KMS-11 (cell line): ENCODE measurements at regions not wholly inside any gene's neighbourhood (a gene's known extent, or its start where the extent isn't known, plus 50 kb on each side); places are given as distances from the start of the nearest gene placed in this dataset.

Experiments used
- H2AFZ ChIP-seq: fragments of 200-600 bp; sonication (generic); 2 replicates; pipeline ENCODE4 v1.6.1; 2016; ENCODE audit warnings: antibody characterized with exemption, mixed run types, low read depth
- H3K27ac ChIP-seq: fragments of 200-600 bp; sonication (generic); 2 replicates; pipeline ENCODE4 v1.6.1; 2016; ENCODE audit warnings: mild to moderate bottlenecking, mixed run types
- H3K27me3 ChIP-seq: fragments of 200-600 bp; sonication (generic); 2 replicates; pipeline ENCODE4 v1.6.1; 2017; ENCODE audit warnings: mild to moderate bottlenecking, low read depth, mixed run types, moderate library complexity; ENCODE audit not compliant: insufficient read depth
- H3K36me3 ChIP-seq: fragments of 200-600 bp; sonication (generic); 2 replicates; pipeline ENCODE4 v1.6.1; 2017; ENCODE audit warnings: mild to moderate bottlenecking, mixed run types; ENCODE audit not compliant: insufficient read depth
- H3K4me1 ChIP-seq: fragments of 200-600 bp; sonication (generic); 2 replicates; pipeline ENCODE4 v1.6.1; 2016; ENCODE audit warnings: mild to moderate bottlenecking, low read depth, mixed run types; ENCODE audit not compliant: poor library complexity, severe bottlenecking
- H3K4me2 ChIP-seq: fragments of 200-600 bp; sonication (generic); 2 replicates; pipeline ENCODE4 v1.7.0; 2016; ENCODE audit warnings: mild to moderate bottlenecking, mixed run types
- H3K4me3 ChIP-seq: fragments of 200-600 bp; sonication (generic); IDR thresholded peaks from 2 replicates; pipeline ENCODE4 v1.6.1; 2017; ENCODE audit warnings: low read depth, low read length, mixed read lengths; ENCODE audit not compliant: insufficient read depth
- H3K79me2 ChIP-seq: fragments of 200-600 bp; sonication (generic); 2 replicates; pipeline ENCODE4 v1.6.1; 2016; ENCODE audit warnings: low read depth, mixed run types; ENCODE audit not compliant: insufficient read depth
- H3K9ac ChIP-seq: fragments of 200-600 bp; sonication (generic); 2 replicates; pipeline ENCODE4 v1.6.1; 2016; ENCODE audit warnings: mild to moderate bottlenecking, mixed run types
- H4K20me1 ChIP-seq: fragments of 200-600 bp; sonication (generic); 2 replicates; pipeline ENCODE4 v1.6.1; 2016; ENCODE audit warnings: mild to moderate bottlenecking, mixed run types; ENCODE audit not compliant: insufficient read depth
- TF ChIP-seq, protein P1 (sequence below): fragments of 200-600 bp; sonication (generic); conservative IDR thresholded peaks from 2 replicates; pipeline ENCODE4 v1.6.1; 2017; ENCODE audit warnings: low read depth, mild to moderate bottlenecking, antibody characterized with exemption, low read length, moderate library complexity, mixed read lengths

DNA sequence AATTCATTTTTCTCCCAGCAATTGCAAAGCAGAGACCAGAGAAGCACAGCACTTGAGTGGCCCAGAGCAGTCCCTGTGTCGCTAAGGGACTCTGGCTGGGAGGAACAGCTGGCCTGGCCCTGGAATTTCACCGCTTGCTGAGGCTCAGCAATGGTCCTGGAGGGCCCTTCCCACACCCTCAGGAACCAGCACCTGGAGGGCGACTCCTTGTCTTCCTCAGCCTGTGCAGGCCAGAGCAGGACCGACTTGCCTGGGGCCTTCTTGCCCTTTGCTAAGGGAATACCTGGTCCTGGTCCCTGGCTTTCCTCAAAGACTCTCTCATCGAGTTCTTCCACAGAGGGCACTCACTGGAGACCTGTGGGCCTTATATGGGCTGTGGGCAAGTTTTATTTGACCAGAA, 294.6 kb downstream of the RPLP1 start:
- Histone ChIP-seq H4K20me1 (no peaks in the 10 kb centered on the region), H3K9ac (no peak overlapping the region), H3K4me3 (no peak overlapping the region), H3K27ac (no peak overlapping the region), H3K79me2 (no peaks in the 10 kb centered on the region), H3K36me3 (no peaks in the 10 kb centered on the region), H3K27me3 (no peaks in the 10 kb centered on the region), H2AFZ (no peak overlapping the region), H3K4me2 (no peak overlapping the region), H3K4me1 (peaks cover 10% of the 10 kb centered on the region)
- TF ChIP-seq, protein P1, sequence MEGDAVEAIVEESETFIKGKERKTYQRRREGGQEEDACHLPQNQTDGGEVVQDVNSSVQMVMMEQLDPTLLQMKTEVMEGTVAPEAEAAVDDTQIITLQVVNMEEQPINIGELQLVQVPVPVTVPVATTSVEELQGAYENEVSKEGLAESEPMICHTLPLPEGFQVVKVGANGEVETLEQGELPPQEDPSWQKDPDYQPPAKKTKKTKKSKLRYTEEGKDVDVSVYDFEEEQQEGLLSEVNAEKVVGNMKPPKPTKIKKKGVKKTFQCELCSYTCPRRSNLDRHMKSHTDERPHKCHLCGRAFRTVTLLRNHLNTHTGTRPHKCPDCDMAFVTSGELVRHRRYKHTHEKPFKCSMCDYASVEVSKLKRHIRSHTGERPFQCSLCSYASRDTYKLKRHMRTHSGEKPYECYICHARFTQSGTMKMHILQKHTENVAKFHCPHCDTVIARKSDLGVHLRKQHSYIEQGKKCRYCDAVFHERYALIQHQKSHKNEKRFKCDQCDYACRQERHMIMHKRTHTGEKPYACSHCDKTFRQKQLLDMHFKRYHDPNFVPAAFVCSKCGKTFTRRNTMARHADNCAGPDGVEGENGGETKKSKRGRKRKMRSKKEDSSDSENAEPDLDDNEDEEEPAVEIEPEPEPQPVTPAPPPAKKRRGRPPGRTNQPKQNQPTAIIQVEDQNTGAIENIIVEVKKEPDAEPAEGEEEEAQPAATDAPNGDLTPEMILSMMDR, result no peak

DNA sequence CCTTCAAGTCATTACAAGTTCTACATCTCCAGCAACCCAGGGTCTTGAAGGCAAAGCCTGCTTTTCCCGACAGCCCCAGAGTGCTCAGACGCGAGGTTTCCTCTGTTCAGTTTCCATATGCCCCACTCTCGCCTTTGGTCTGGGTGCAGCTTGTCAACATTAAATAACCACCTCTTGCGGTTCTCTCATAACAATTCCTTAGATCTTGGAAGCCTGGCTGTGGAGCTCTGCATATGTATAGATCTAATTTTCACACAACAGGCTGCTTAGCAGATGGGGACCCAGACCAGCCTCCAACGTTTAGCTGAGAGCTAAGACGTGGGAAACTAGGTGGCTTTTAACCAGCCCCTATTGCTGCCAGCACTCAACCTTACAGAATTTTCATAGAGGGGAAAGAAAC, 295.5 kb downstream of the RPLP1 start:
- Histone ChIP-seq H2AFZ (no peak overlapping the region), H3K27me3 (no peaks in the 10 kb centered on the region), H3K27ac (no peak overlapping the region), H3K4me1 (peaks cover 14% of the 10 kb centered on the region), H3K36me3 (no peaks in the 10 kb centered on the region), H3K4me2 (no peak overlapping the region), H3K4me3 (no peak overlapping the region), H3K79me2 (no peaks in the 10 kb centered on the region), H4K20me1 (no peaks in the 10 kb centered on the region), H3K9ac (no peak overlapping the region)
- TF ChIP-seq, protein P1, result no peak

DNA sequence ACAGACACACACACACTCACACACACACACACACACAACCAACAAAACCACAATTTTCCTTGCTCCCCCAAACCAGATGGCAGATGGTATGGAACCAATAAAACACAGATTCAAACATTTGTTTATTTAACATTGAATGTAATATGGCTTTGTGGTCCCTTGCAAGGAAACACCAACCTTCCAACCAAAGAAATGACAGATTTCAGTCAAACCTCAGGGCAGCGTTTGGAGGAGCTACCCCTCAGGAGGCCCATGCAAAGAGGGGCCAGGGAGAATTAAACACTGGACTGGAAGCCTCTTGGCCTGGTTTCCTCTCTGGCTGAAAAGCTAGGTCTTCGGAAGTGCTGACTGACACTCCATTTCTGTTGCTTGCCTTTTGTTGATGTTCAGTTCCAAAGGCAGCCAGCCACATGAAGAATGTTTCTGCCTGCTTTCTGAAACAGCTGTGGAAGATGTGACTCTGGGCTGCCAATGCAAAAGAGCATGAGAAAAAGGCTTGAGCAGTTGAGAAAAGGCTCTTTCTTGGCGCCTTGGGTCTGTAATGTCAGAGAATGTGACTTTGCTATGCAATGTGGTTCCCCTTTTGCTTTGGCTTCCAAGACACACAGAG, 296.1 kb downstream of the RPLP1 start:
- H3K27me3 ChIP-seq, result no peaks in the 10 kb centered on the region
- H2AFZ ChIP-seq, result no peak overlapping the region
- no peak overlapping the region for H3K4me3 ChIP-seq
- no peak overlapping the region for H3K9ac ChIP-seq
- no peaks in the 10 kb centered on the region for H3K79me2 ChIP-seq
- TF ChIP-seq, protein P1, result no peak
- no peak overlapping the region for H3K4me2 ChIP-seq
- H4K20me1 ChIP-seq, result no peaks in the 10 kb centered on the region
- H3K27ac ChIP-seq, result no peak overlapping the region
- H3K4me1 ChIP-seq, result peaks cover 20% of the 10 kb centered on the region
- no peaks in the 10 kb centered on the region for H3K36me3 ChIP-seq

DNA sequence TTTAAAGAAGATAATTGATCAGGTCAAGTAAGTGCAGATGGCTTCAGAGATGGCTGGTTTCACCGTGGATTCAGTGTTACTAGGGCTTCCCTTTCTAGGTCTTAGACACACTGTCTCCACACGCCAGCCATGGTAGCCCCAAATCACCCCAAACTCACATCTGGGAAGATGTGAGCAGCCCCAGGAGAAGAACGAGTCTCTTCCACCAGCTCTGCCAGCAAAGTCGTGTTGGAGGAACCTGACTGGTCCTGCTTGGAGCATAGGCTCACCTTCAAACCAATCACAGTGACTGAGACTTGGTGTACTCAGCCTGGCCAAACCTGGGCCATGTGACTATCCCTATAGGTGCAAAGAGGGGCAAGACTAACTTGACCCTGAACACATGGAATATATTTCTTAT, 296.7 kb downstream of the RPLP1 start:
- Histone ChIP-seq H3K79me2 (no peaks in the 10 kb centered on the region), H3K4me2 (no peak overlapping the region), H3K9ac (no peak overlapping the region), H3K27me3 (no peaks in the 10 kb centered on the region), H3K27ac (no peak overlapping the region), H2AFZ (no peak overlapping the region), H3K4me1 (peaks cover 26% of the 10 kb centered on the region), H4K20me1 (no peaks in the 10 kb centered on the region), H3K4me3 (no peak overlapping the region), H3K36me3 (no peaks in the 10 kb centered on the region)
- TF ChIP-seq, protein P1, result no peak
